Thyroid gland (tissue), 4 donors: ENCODE measurements at regions not wholly inside any gene's neighbourhood (a gene's known extent, or its start where the extent isn't known, plus 50 kb on each side); places are given as distances from the start of the nearest gene placed in this dataset.

Source experiments
- DNase-seq, 2 donors: peaks; one replicate each; pipeline ENCODE4 v3.0.0-alpha.2; 2019
- H3K27ac ChIP-seq, 3 donors: fragments of 200-600 bp; sonication (generic); 1 replicate in 2 of 3; 2 replicates in 1 of 3; pipeline ENCODE4 v1.5.1; 2016 to 2019; ENCODE audit warnings: mild to moderate bottlenecking in 1 of 3, moderate library complexity in 1 of 3
- H3K27me3 ChIP-seq: fragments of 200-600 bp; sonication (generic); one replicate; pipeline ENCODE4 v1.5.1; 2019
- H3K36me3 ChIP-seq, 2 donors: fragments of 200-600 bp; sonication (generic); one replicate each; pipeline ENCODE4 v1.5.1; 2016 to 2019
- H3K4me1 ChIP-seq, 2 donors: fragments of 200-600 bp; sonication (generic); one replicate each; pipeline ENCODE4 v1.5.1; 2017 to 2019
- H3K4me3 ChIP-seq, 3 donors: fragments of 200-600 bp; sonication (generic); replicated peaks in 1 of 3; 1 replicate in 2 of 3; 2 replicates in 1 of 3; pipeline ENCODE4 v1.5.1; 2016; ENCODE audit warnings: mild to moderate bottlenecking in 1 of 3
- H3K9me3 ChIP-seq: fragments of 200-600 bp; sonication (generic); one replicate; pipeline ENCODE4 v1.5.1; 2017
- POLR2A ChIP-seq, 2 donors: fragments of 450-650 bp; IDR thresholded peaks; one replicate each; pipeline ENCODE4 v1.6.1; 2017; ENCODE audit warnings: antibody characterized with exemption in 2 of 2, mild to moderate bottlenecking in 2 of 2, moderate library complexity in 1 of 2
- WGBS, 2 donors: methylation state at CpG; one replicate each; pipeline ENCODE4 v1.1.5; 2017; 5-methylcytosine and 5-hydroxymethylcytosine counted together
- intact Hi-C: fragments of 100-400 bp; cut with DNase I; formaldehyde crosslinking; loops from one replicate; pipeline ENCODE4 v1.15.1; 2023
- TF ChIP-seq, protein P1 (sequence below), 6 experiments: fragments of 200-600 bp in 3 of 6; fragments of 450-650 bp in 3 of 6; sonication (generic) in 3 of 6; IDR thresholded peaks; one replicate each; pipeline ENCODE4 v1.5.1; 2016 to 2019; ENCODE audit warnings: antibody characterized with exemption in 6 of 6, mild to moderate bottlenecking in 2 of 6, inconsistent platforms in 1 of 6, moderate library complexity in 1 of 6

DNA sequence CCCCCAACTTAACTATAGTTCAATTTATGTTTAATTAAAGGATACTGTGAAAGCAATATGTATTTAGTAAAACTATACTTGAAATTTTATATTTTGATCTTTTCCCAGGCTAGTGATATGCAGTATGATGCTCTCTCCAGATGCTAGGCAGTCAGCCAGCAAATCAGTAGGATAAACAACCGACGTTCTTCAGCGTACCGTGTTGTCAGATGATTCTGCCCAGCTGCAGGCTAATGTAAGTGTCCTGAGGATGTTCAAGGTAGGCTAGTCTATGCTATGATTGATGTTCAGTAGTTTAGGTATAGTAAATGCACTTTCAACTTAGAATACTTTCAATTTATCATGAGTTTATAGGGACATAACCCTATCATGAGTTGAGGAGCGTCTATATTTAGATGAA is 762.6 kb downstream of the MRPL39 start:
- H3K4me3 ChIP-seq: no peak overlapping the region
- no peaks in the 10 kb centered on the region for H3K27me3 ChIP-seq
- no peak for DNase-seq
- no peaks in the 10 kb centered on the region for H3K4me1 ChIP-seq
- H3K27ac ChIP-seq: no peak overlapping the region
- intact Hi-C loops: no loop called here
- H3K36me3 ChIP-seq: no peaks in the 10 kb centered on the region
- WGBS, 2 donors: 50 to 62% methylated on average over 5 of the region's 5 CpGs
- no peaks in the 10 kb centered on the region for H3K9me3 ChIP-seq
- TF ChIP-seq, protein P1, sequence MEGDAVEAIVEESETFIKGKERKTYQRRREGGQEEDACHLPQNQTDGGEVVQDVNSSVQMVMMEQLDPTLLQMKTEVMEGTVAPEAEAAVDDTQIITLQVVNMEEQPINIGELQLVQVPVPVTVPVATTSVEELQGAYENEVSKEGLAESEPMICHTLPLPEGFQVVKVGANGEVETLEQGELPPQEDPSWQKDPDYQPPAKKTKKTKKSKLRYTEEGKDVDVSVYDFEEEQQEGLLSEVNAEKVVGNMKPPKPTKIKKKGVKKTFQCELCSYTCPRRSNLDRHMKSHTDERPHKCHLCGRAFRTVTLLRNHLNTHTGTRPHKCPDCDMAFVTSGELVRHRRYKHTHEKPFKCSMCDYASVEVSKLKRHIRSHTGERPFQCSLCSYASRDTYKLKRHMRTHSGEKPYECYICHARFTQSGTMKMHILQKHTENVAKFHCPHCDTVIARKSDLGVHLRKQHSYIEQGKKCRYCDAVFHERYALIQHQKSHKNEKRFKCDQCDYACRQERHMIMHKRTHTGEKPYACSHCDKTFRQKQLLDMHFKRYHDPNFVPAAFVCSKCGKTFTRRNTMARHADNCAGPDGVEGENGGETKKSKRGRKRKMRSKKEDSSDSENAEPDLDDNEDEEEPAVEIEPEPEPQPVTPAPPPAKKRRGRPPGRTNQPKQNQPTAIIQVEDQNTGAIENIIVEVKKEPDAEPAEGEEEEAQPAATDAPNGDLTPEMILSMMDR (IDR thresholded peaks at IDR 0.05): no peak
- TF ChIP-seq POLR2A (IDR thresholded peaks at IDR 0.05): no peak

DNA sequence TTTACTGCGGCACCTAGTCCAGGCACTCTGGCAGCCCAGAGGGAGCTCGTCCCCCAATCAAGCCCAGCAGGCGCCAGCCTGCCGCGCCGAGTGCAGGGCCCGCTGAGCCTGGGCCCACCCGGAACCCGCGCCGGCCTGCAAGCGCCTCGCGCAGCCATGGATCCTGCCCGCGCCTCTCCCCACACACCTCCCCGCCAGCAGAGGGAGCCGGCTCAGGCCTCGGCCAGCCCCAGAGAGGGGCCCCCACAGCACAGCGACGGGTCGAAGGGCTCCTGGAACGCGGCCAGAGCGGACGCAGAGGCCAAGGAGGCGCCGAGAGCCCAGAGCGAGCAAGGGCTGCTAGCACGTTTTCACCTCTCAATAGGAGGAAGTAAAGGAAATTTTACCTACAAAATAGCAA is 767.0 kb downstream of the MRPL39 start:
- intact Hi-C loops: no loop called here

DNA sequence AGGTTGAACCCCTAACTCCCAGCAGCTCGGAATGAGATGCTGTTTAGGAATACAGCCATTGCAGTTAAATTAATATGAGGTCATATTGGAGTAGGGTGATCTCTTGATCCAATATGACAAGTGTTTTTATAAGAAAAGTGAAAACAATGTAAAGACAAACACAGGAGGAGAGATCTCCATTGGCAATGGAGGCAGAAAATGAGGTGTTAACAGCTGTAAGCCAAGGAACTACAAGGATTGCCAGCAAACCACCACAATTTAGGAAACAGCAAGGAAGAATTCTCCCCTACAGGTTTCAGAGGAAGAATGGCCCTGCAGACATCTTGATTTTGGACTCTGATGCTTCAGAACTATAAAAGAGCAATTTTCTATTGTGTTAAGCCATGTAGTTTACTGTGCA is 774.3 kb downstream of the MRPL39 start:
- 71 to 89% methylated on average over 1 of the region's 1 CpG for WGBS, 2 donors
- no peaks in the 10 kb centered on the region for H3K9me3 ChIP-seq
- no peak for DNase-seq
- intact Hi-C loops: no loop called here
- no peaks in the 10 kb centered on the region for H3K36me3 ChIP-seq
- no peaks in the 10 kb centered on the region for H3K4me1 ChIP-seq
- H3K27me3 ChIP-seq: no peaks in the 10 kb centered on the region
- H3K4me3 ChIP-seq: no peak overlapping the region
- no peak overlapping the region for H3K27ac ChIP-seq
- TF ChIP-seq, protein P1 (IDR thresholded peaks at IDR 0.05): no peak
- no peak for TF ChIP-seq POLR2A (IDR thresholded peaks at IDR 0.05)

More for the DNA sequence above, 767.0 kb downstream of the MRPL39 start:
- Histone ChIP-seq H3K4me3 (no peak overlapping the region), H3K27ac (no peak overlapping the region), H3K36me3 (no peaks in the 10 kb centered on the region), H3K9me3 (no peaks in the 10 kb centered on the region), H3K4me1 (no peaks in the 10 kb centered on the region), H3K27me3 (no peaks in the 10 kb centered on the region)
- DNase-seq: no peak
- no peak for TF ChIP-seq POLR2A (IDR thresholded peaks at IDR 0.05)
- TF ChIP-seq, protein P1 (IDR thresholded peaks at IDR 0.05): no peak
- 91 to 94% methylated on average over 25 to 27 of the region's 30 CpGs for WGBS, 2 donors

DNA sequence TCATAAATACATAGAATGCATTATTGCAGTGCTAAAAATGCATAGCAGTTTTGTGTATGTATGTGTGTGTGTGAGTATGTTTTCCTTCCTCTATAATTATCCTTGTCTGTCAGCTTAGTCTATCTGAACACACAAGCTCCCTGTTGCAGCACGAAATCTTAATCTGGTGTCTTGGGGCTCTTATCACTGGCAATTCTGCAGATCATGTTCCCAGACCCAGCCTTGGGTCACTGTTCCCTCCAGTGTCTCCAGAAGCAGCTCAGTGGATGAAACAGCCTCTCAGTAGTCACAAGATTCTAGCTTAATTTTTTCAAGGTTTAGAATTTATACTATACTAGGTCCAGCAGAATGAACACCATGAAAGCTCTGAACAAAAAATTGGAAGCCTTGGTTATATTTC is 777.9 kb downstream of the MRPL39 start:
- Histone ChIP-seq H3K4me1 (no peaks in the 10 kb centered on the region), H3K27ac (no peak overlapping the region), H3K4me3 (no peak overlapping the region), H3K27me3 (no peaks in the 10 kb centered on the region), H3K36me3 (no peaks in the 10 kb centered on the region), H3K9me3 (no peaks in the 10 kb centered on the region)
- 25 to 48% methylated on average over 1 of the region's 1 CpG for WGBS, 2 donors
- no peak for DNase-seq
- TF ChIP-seq, protein P1 (IDR thresholded peaks at IDR 0.05): no peak
- no peak for TF ChIP-seq POLR2A (IDR thresholded peaks at IDR 0.05)
- intact Hi-C loops: no loop called here

DNA sequence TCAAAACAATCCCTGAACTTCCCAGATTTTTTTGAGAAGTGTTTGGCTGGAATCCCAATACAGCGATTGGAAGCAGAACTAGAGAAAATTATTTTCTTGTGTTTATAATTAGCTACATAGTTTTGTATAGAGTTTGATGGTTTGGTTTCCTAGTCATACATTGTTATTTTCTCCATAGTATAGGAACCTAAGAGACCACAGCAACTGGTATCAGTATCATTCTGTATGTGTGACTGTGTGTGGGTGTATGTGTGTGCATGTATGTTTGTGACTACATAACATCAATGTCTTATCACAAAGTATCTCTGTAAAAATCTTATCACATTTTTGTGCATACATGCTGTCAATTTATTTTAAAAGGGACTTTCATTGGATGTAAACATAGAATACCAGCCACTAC is 780.5 kb downstream of the MRPL39 start:
- Histone ChIP-seq H3K27me3 (no peaks in the 10 kb centered on the region), H3K9me3 (no peaks in the 10 kb centered on the region), H3K27ac (no peak overlapping the region), H3K4me3 (no peak overlapping the region), H3K4me1 (no peaks in the 10 kb centered on the region), H3K36me3 (no peaks in the 10 kb centered on the region)
- no peak for DNase-seq
- TF ChIP-seq, protein P1 (IDR thresholded peaks at IDR 0.05): no peak
- TF ChIP-seq POLR2A (IDR thresholded peaks at IDR 0.05): no peak
- WGBS, 2 donors: 69 to 72% methylated on average over 1 of the region's 1 CpG
- intact Hi-C loops: no loop called here
